H9 (cell line): ENCODE measurements at regions not wholly inside any gene's neighbourhood (a gene's known extent, or its start where the extent isn't known, plus 50 kb on each side); places are given as distances from the start of the nearest gene placed in this dataset.
A peak's percentile ranks its signal among the peaks of the same experiment; 100 is the strongest.

Experiments
- DNase-seq: peaks from one replicate; pipeline ENCODE4 v3.0.0-alpha.2; 2017
- H2AFZ ChIP-seq: one replicate; pipeline ENCODE4 v1.6.1; 2013; ENCODE audit warnings: mild to moderate bottlenecking, low read length, control low read depth, moderate library complexity
- H2AK5ac ChIP-seq: 2 replicates; pipeline ENCODE4 v1.6.1; 2013; ENCODE audit warnings: low read length, control low read depth, mixed read lengths; ENCODE audit not compliant: insufficient read length
- H2BK120ac ChIP-seq: one replicate; pipeline ENCODE4 v1.6.1; 2013; ENCODE audit warnings: low read depth, mild to moderate bottlenecking, low read length, control low read depth, inconsistent platforms; ENCODE audit not compliant: poor library complexity, severe bottlenecking
- H2BK12ac ChIP-seq: 2 replicates; pipeline ENCODE4 v1.6.1; 2013; ENCODE audit warnings: low read length, control low read depth, mixed read lengths, low read depth; ENCODE audit not compliant: insufficient read length
- H2BK15ac ChIP-seq: 2 replicates; pipeline ENCODE4 v1.6.1; 2013; ENCODE audit warnings: low read depth, low read length, control low read depth
- H2BK20ac ChIP-seq: one replicate; pipeline ENCODE4 v1.6.1; 2013; ENCODE audit warnings: low read depth, mild to moderate bottlenecking, low read length, control low read depth, inconsistent platforms; ENCODE audit not compliant: poor library complexity, severe bottlenecking
- H2BK5ac ChIP-seq: 2 replicates; pipeline ENCODE4 v1.6.1; 2013; ENCODE audit warnings: low read length, control low read depth, mixed read lengths; ENCODE audit not compliant: insufficient read length
- H3K14ac ChIP-seq: 2 replicates; pipeline ENCODE4 v1.6.1; 2013; ENCODE audit warnings: low read length, control low read depth; ENCODE audit not compliant: insufficient read depth
- H3K18ac ChIP-seq: 2 replicates; pipeline ENCODE4 v1.6.1; 2013; ENCODE audit warnings: low read depth, mild to moderate bottlenecking, mixed read lengths, low read length, control low read depth; ENCODE audit not compliant: insufficient read length
- H3K23ac ChIP-seq: 2 replicates; pipeline ENCODE4 v1.6.1; 2013; ENCODE audit warnings: low read length, control low read depth, mixed read lengths, low read depth; ENCODE audit not compliant: insufficient read length
- H3K23me2 ChIP-seq: 2 replicates; pipeline ENCODE4 v1.6.1; 2013; ENCODE audit warnings: low read depth, mild to moderate bottlenecking, mixed read lengths, low read length, control low read depth; ENCODE audit not compliant: insufficient read length, poor library complexity, severe bottlenecking
- H3K27ac ChIP-seq: 2 replicates; pipeline ENCODE4 v1.5.1; 2013; ENCODE audit warnings: low read length, control low read depth, mixed read lengths, low read depth; ENCODE audit not compliant: insufficient read length
- H3K27me3 ChIP-seq: 2 replicates; pipeline ENCODE4 v1.6.1; 2013; ENCODE audit warnings: low read length, control low read depth, inconsistent platforms; ENCODE audit not compliant: insufficient read depth
- H3K4ac ChIP-seq: 2 replicates; pipeline ENCODE4 v1.6.1; 2013; ENCODE audit warnings: low read depth, mild to moderate bottlenecking, control low read depth, inconsistent platforms, low read length, moderate library complexity
- H3K4me1 ChIP-seq: 2 replicates; pipeline ENCODE4 v1.6.1; 2013; ENCODE audit warnings: low read length, control low read depth, inconsistent platforms; ENCODE audit not compliant: insufficient read depth
- H3K4me2 ChIP-seq: 2 replicates; pipeline ENCODE4 v1.6.1; 2013; ENCODE audit warnings: low read length, control low read depth, mixed read lengths; ENCODE audit not compliant: insufficient read length, insufficient read depth
- H3K56ac ChIP-seq: 2 replicates; pipeline ENCODE4 v1.6.1; 2013; ENCODE audit warnings: low read depth, mild to moderate bottlenecking, mixed read lengths, low read length, control low read depth; ENCODE audit not compliant: insufficient read length
- H3K79me1 ChIP-seq: 2 replicates; pipeline ENCODE4 v1.6.1; 2013; ENCODE audit warnings: low read depth, mild to moderate bottlenecking, moderate library complexity, low read length, control low read depth, inconsistent platforms; ENCODE audit not compliant: insufficient read depth, poor library complexity, severe bottlenecking
- H3K79me2 ChIP-seq: 2 replicates; pipeline ENCODE4 v1.6.1; 2013; ENCODE audit warnings: low read length, control low read depth, inconsistent platforms; ENCODE audit not compliant: insufficient read depth
- H3K9ac ChIP-seq: 2 replicates; pipeline ENCODE4 v1.6.1; 2013; ENCODE audit warnings: low read length, control low read depth, mixed read lengths; ENCODE audit not compliant: insufficient read length; ENCODE audit errors: extremely low read depth
- H3K9me3 ChIP-seq: one replicate; pipeline ENCODE4 v1.6.1; 2013; ENCODE audit warnings: low read depth, low read length, inconsistent platforms; ENCODE audit not compliant: control insufficient read depth
- H3T11ph ChIP-seq: one replicate; pipeline ENCODE4 v1.6.1; 2013; ENCODE audit warnings: mild to moderate bottlenecking, low read length, control low read depth, inconsistent platforms
- H4K20me1 ChIP-seq: one replicate; pipeline ENCODE4 v1.6.1; 2013; ENCODE audit not compliant: control insufficient read depth, insufficient read length, insufficient read depth
- H4K5ac ChIP-seq: 2 replicates; pipeline ENCODE4 v1.6.1; 2013; ENCODE audit warnings: low read depth, mild to moderate bottlenecking, mixed read lengths, low read length, control low read depth; ENCODE audit not compliant: insufficient read length
- H4K8ac ChIP-seq: replicated peaks from 2 replicates; pipeline ENCODE4 v1.6.1; 2013; ENCODE audit warnings: low read length, control low read depth, mixed read lengths, low read depth; ENCODE audit not compliant: insufficient read length
- H4K91ac ChIP-seq: 2 replicates; pipeline ENCODE4 v1.6.1; 2013; ENCODE audit warnings: low read depth, mild to moderate bottlenecking, moderate library complexity, mixed read lengths, low read length, control low read depth; ENCODE audit not compliant: insufficient read length
- H3K27ac Mint-ChIP-seq, 3 experiments: 2 replicates in 2 of 3; 3 replicates in 1 of 3; pipeline ENCODE4 v1.8.0; 2020 to 2021; ENCODE audit warnings: mixed read lengths in 3 of 3, mild to moderate bottlenecking in 1 of 3, moderate library complexity in 1 of 3
- H3K27me3 Mint-ChIP-seq: 2 replicates; pipeline ENCODE4 v1.8.0; 2021; ENCODE audit warnings: low read depth, mild to moderate bottlenecking, moderate library complexity, mixed read lengths
- H3K36me3 Mint-ChIP-seq, 3 experiments: 2 replicates in 2 of 3; 3 replicates in 1 of 3; pipeline ENCODE4 v1.8.0; 2020 to 2021; ENCODE audit warnings: low read depth in 3 of 3, mixed read lengths in 3 of 3; ENCODE audit not compliant: insufficient read depth in 1 of 3
- H3K4me1 Mint-ChIP-seq, 2 experiments: 2 replicates each; pipeline ENCODE4 v1.8.0; 2020; ENCODE audit warnings: mixed read lengths in 2 of 2
- H3K4me3 Mint-ChIP-seq, 2 experiments: 2 replicates in 1 of 2; 3 replicates in 1 of 2; pipeline ENCODE4 v1.8.0; 2020 to 2021; ENCODE audit warnings: mild to moderate bottlenecking in 2 of 2, mixed read lengths in 2 of 2, moderate library complexity in 1 of 2
- H3K9me3 Mint-ChIP-seq, 2 experiments: 2 replicates in 1 of 2; 3 replicates in 1 of 2; pipeline ENCODE4 v1.8.0; 2020; ENCODE audit warnings: mild to moderate bottlenecking in 2 of 2, mixed read lengths in 2 of 2, moderate library complexity in 1 of 2
- CTCF ChIP-seq: fragments of 200-600 bp; sonication (generic); conservative IDR thresholded peaks from 3 replicates; pipeline ENCODE4 v1.8.0; 2021; ENCODE audit warnings: antibody characterized with exemption, mild to moderate bottlenecking
- WGBS: extraction: QIAGEN DNeasy Blood & Tissue Kit; methylation state at CpG from one replicate; pipeline ENCODE4 v1.1.7; 2013; ENCODE audit warnings: missing lambda C conversion rate, low lambda C conversion rate, mixed read lengths; ENCODE audit not compliant: insufficient read length; ENCODE audit errors: extremely low coverage; 5-methylcytosine and 5-hydroxymethylcytosine counted together

GRCh38 chr20:48292806-48293205 is 507.5 kb upstream of the SULF2 start:
- no CpG with 5 or more reads among the region's 10 CpGs for WGBS
- H3K4me3 Mint-ChIP-seq = no peak overlapping the region; a peak in 1 of 5 replicates
- peak overlapping the region in 2 of 3 experiments; percentile 7 to 68; a peak in 3 of 7 replicates for H3K27ac Mint-ChIP-seq

More at GRCh38 chr20:48292806-48293205, 507.5 kb upstream of the SULF2 start:
- H4K5ac ChIP-seq = no peak overlapping the region
- H3K27ac ChIP-seq = no peak overlapping the region
- no peaks in the 10 kb centered on the region for H4K20me1 ChIP-seq
- H3K27me3 ChIP-seq = no peaks in the 10 kb centered on the region
- H2BK15ac ChIP-seq = no peak overlapping the region
- H2AFZ ChIP-seq = no peak overlapping the region
- H3K4me2 ChIP-seq = no peak overlapping the region
- peaks cover 6% of the 10 kb centered on the region for H3K27me3 Mint-ChIP-seq
- no peak overlapping the region for H2BK20ac ChIP-seq
- H3K56ac ChIP-seq = no peak overlapping the region
- H3T11ph ChIP-seq = no peak overlapping the region
- no peak overlapping the region for H3K18ac ChIP-seq
- no peak overlapping the region for H2BK12ac ChIP-seq
- H2AK5ac ChIP-seq = no peak overlapping the region
- H3K4me1 ChIP-seq = peaks cover 8% of the 10 kb centered on the region; the same call in 1 of the 2 replicates
- no peaks in the 10 kb centered on the region for H3K9me3 ChIP-seq
- no peak overlapping the region for H3K9ac ChIP-seq
- H3K9me3 Mint-ChIP-seq = peaks cover 0 to 2% of the 10 kb centered on the region in 2 experiments; a peak in 1 of 5 replicates
- peaks cover 53 to 79% of the 10 kb centered on the region in 2 experiments for H3K4me1 Mint-ChIP-seq
- H3K23me2 ChIP-seq = no peaks in the 10 kb centered on the region
- no peak overlapping the region for H3K14ac ChIP-seq
- no peaks in the 10 kb centered on the region for H3K79me2 ChIP-seq
- H4K91ac ChIP-seq = no peak overlapping the region
- H2BK120ac ChIP-seq = no peak overlapping the region
- no peaks in the 10 kb centered on the region; a peak in 1 of 7 replicates for H3K36me3 Mint-ChIP-seq
- no peak overlapping the region for H3K23ac ChIP-seq
- no peak overlapping the region for H3K4ac ChIP-seq
- peak; percentile 79 for DNase-seq
- H4K8ac ChIP-seq = no peak overlapping the region
- no peaks in the 10 kb centered on the region for H3K79me1 ChIP-seq
- H2BK5ac ChIP-seq = no peak overlapping the region
- no peak for TF ChIP-seq CTCF
